IMR-90 (cell line): ENCODE measurements at regions not wholly inside any gene's neighbourhood (a gene's known extent, or its start where the extent isn't known, plus 50 kb on each side); places are given as distances from the start of the nearest gene placed in this dataset.

Experiments
- ATAC-seq: fragments of 200-7000 bp; cut with Tn5 transposase; 2 replicates; pipeline ENCODE4 v1.9.1; 2020; ENCODE audit warnings: low read depth, mild to moderate bottlenecking, moderate library complexity
- BruUV-seq: library from RNA; stranded (reverse); fragments of 400-500 nt; replicated peaks from 2 replicates; lab custom pipeline; 2021; lab: Mats Ljungman, UMichigan
- CTCF ChIA-PET: fragments of 300-600 bp; formaldehyde crosslinking; extraction: SDS; loops from one replicate; lab custom pipeline; 2021; ENCODE audit warnings: antibody characterized with exemption; lab: Yijun Ruan, JAX
- POLR2A ChIA-PET: fragments of 300-600 bp; sonication (Branson Sonifier 250); formaldehyde crosslinking; loops from one replicate; lab custom pipeline; 2022; ENCODE audit warnings: antibody characterized with exemption; ENCODE audit not compliant: unreplicated experiment; lab: Charles Lee
- DNase-seq: peaks from one replicate; pipeline ENCODE4 v3.0.0; 2013
- H2AFZ ChIP-seq: replicated peaks from 2 replicates; pipeline ENCODE3; 2013; ENCODE audit warnings: low read length, mild to moderate bottlenecking; ENCODE audit not compliant: poor library complexity
- H2AK5ac ChIP-seq: 2 replicates; pipeline ENCODE4 v1.6.1; 2013; ENCODE audit warnings: low read depth, low read length, inconsistent platforms
- H2AK9ac ChIP-seq: replicated peaks from 2 replicates; pipeline ENCODE3; 2013; ENCODE audit warnings: mild to moderate bottlenecking, low read depth, low read length, moderate library complexity; ENCODE audit not compliant: poor library complexity
- H2BK120ac ChIP-seq: 2 replicates; pipeline ENCODE4 v1.6.1; 2013; ENCODE audit warnings: low read depth, low read length, inconsistent platforms
- H2BK15ac ChIP-seq: 3 replicates; pipeline ENCODE4 v1.6.1; 2013; ENCODE audit warnings: low read depth, low read length, inconsistent platforms
- H2BK20ac ChIP-seq: 2 replicates; pipeline ENCODE4 v1.6.1; 2013; ENCODE audit warnings: low read depth, mild to moderate bottlenecking, inconsistent platforms, low read length, moderate library complexity
- H2BK5ac ChIP-seq: 2 replicates; pipeline ENCODE4 v1.6.1; 2013; ENCODE audit warnings: mild to moderate bottlenecking, low read depth, low read length, inconsistent platforms; ENCODE audit not compliant: poor library complexity, severe bottlenecking
- H3K14ac ChIP-seq: replicated peaks from 2 replicates; pipeline ENCODE4 v1.6.1; 2013; ENCODE audit warnings: low read depth, low read length, inconsistent platforms
- H3K18ac ChIP-seq: 2 replicates; pipeline ENCODE4 v1.6.1; 2013; ENCODE audit warnings: low read depth, low read length, control low read depth
- H3K23ac ChIP-seq: 2 replicates; pipeline ENCODE4 v1.6.1; 2013; ENCODE audit warnings: low read depth, low read length, inconsistent platforms
- H3K27ac ChIP-seq: 2 replicates; pipeline ENCODE4 v1.5.1; 2013; ENCODE audit warnings: mild to moderate bottlenecking, control low read depth, low read length; ENCODE audit not compliant: insufficient read depth
- H3K27me3 ChIP-seq: 2 replicates; pipeline ENCODE4 v1.6.1; 2013; ENCODE audit warnings: low read length; ENCODE audit not compliant: control insufficient read depth, insufficient read depth
- H3K36me3 ChIP-seq: 2 replicates; pipeline ENCODE4 v1.6.1; 2013; ENCODE audit warnings: low read length, mixed read lengths; ENCODE audit not compliant: control insufficient read depth, insufficient read depth
- H3K4ac ChIP-seq: 2 replicates; pipeline ENCODE4 v1.6.1; 2013; ENCODE audit warnings: low read depth, low read length, inconsistent platforms
- H3K4me1 ChIP-seq: 2 replicates; pipeline ENCODE4 v1.6.1; 2013; ENCODE audit warnings: low read length, mixed read lengths; ENCODE audit not compliant: control insufficient read depth, insufficient read depth
- H3K4me2 ChIP-seq: 2 replicates; pipeline ENCODE4 v1.6.1; 2013; ENCODE audit warnings: low read depth, mild to moderate bottlenecking, control low read depth, low read length, moderate library complexity
- H3K4me3 ChIP-seq: 2 replicates; pipeline ENCODE4 v1.5.1; 2013; ENCODE audit warnings: low read depth, mild to moderate bottlenecking, control low read depth, low read length, moderate library complexity; ENCODE audit not compliant: insufficient read depth
- H3K56ac ChIP-seq: 2 replicates; pipeline ENCODE4 v1.6.1; 2013; ENCODE audit warnings: low read length, inconsistent platforms; ENCODE audit not compliant: insufficient read depth; ENCODE audit errors: extremely low read depth
- H3K79me1 ChIP-seq, 2 experiments: 2 replicates each; pipeline ENCODE4 v1.6.1; 2013; ENCODE audit warnings: low read length in 2 of 2, inconsistent platforms in 1 of 2, low read depth in 1 of 2
- H3K9ac ChIP-seq: 2 replicates; pipeline ENCODE4 v1.6.1; 2013; ENCODE audit warnings: low read depth, low read length, control low read depth
- H3K9me1 ChIP-seq: 2 replicates; pipeline ENCODE4 v1.6.1; 2013; ENCODE audit warnings: low read length, inconsistent platforms; ENCODE audit not compliant: insufficient read depth
- H3K9me3 ChIP-seq: 2 replicates; pipeline ENCODE4 v1.6.1; 2013; ENCODE audit warnings: low read length; ENCODE audit not compliant: control insufficient read depth, insufficient read depth
- H4K20me1 ChIP-seq: 2 replicates; pipeline ENCODE4 v1.6.1; 2013; ENCODE audit warnings: low read length, inconsistent platforms; ENCODE audit not compliant: insufficient read depth
- H4K5ac ChIP-seq: 2 replicates; pipeline ENCODE4 v1.6.1; 2013; ENCODE audit warnings: mild to moderate bottlenecking, low read depth, low read length, control low read depth
- H4K8ac ChIP-seq, 2 experiments: 2 replicates each; pipeline ENCODE4 v1.6.1; 2013; ENCODE audit warnings: low read depth in 2 of 2, low read length in 2 of 2, control low read depth in 1 of 2, inconsistent platforms in 1 of 2
- H4K91ac ChIP-seq: 2 replicates; pipeline ENCODE4 v1.6.1; 2013; ENCODE audit warnings: low read depth, low read length, inconsistent platforms; ENCODE audit not compliant: insufficient read depth
- CHD1 ChIP-seq: IDR thresholded peaks from 2 replicates; pipeline ENCODE4 v1.6.1; 2012; ENCODE audit warnings: low read depth, low read length, improper control_type of control experiment
- ELK1 ChIP-seq: fragments of 150-350 bp; IDR thresholded peaks from 2 replicates; pipeline ENCODE4 v1.6.1; 2016; ENCODE audit warnings: low read depth, mild to moderate bottlenecking, low read length, moderate library complexity, borderline replicate concordance
- FOS ChIP-seq: fragments of 150-350 bp; IDR thresholded peaks from 2 replicates; pipeline ENCODE4 v1.6.1; 2016; ENCODE audit warnings: low read depth, low read length
- MAZ ChIP-seq: IDR thresholded peaks from 2 replicates; pipeline ENCODE4 v1.6.1; 2012; ENCODE audit warnings: low read depth, mild to moderate bottlenecking, low read length, improper control_type of control experiment, moderate library complexity, borderline replicate concordance
- MXI1 ChIP-seq: IDR thresholded peaks from 2 replicates; pipeline ENCODE4 v1.6.1; 2012; ENCODE audit warnings: low read depth, mild to moderate bottlenecking, low read length, moderate library complexity, borderline replicate concordance
- POLR2A ChIP-seq: IDR thresholded peaks from 2 replicates; pipeline ENCODE4 v1.6.1; 2012; ENCODE audit warnings: mild to moderate bottlenecking, low read depth, low read length
- RAD21 ChIP-seq: IDR thresholded peaks from 2 replicates; pipeline ENCODE4 v1.6.1; 2012; ENCODE audit warnings: low read length, improper control_type of control experiment
- RCOR1 ChIP-seq: IDR thresholded peaks from 2 replicates; pipeline ENCODE4 v1.6.1; 2012; ENCODE audit warnings: mild to moderate bottlenecking, low read length, improper control_type of control experiment; ENCODE audit not compliant: insufficient replicate concordance
- USF2 ChIP-seq: fragments of 150-350 bp; IDR thresholded peaks from 2 replicates; pipeline ENCODE4 v1.6.1; 2017; ENCODE audit warnings: mild to moderate bottlenecking, antibody characterized with exemption, low read length, low read depth
- WGBS, 2 experiments: methylation state at CpG; one replicate each; pipeline versions ENCODE4 v1.1.5 to v1.1.7; 2013; ENCODE audit warnings: missing lambda C conversion rate in 2 of 2; ENCODE audit not compliant: insufficient read length in 1 of 2; ENCODE audit errors: extremely low coverage in 2 of 2; 5-methylcytosine and 5-hydroxymethylcytosine counted together
- dilution Hi-C: fragments of 300-500 bp; cut with HindIII; formaldehyde crosslinking; loops from one replicate; pipeline ENCODE4 v1.14.3; 2018; ENCODE audit warnings: low sequenced_read_pairs; ENCODE audit not compliant: unreplicated experiment
- in situ Hi-C: fragments of 300-500 bp; cut with MboI; formaldehyde crosslinking; loops from 3 replicates; pipeline ENCODE4 v1.14.3; 2019; ENCODE audit warnings: low sequenced_read_pairs, inconsistent platforms, mixed read lengths
- intact Hi-C: fragments of 100-400 bp; cut with micrococcal nuclease; formaldehyde crosslinking; loops from 2 replicates; pipeline ENCODE4 v1.10.0; 2022

GRCh38 chr12:69092137-69092536, 147.2 kb upstream of the CPSF6 start:
- Histone ChIP-seq H4K20me1 (no peaks in the 10 kb centered on the region), H2BK120ac (no peak overlapping the region), H3K18ac (no peak overlapping the region), H3K4me3 (no peak overlapping the region), H2AK9ac (no peak overlapping the region), H3K56ac (no peak overlapping the region), H2AK5ac (no peak overlapping the region), H2AFZ (no peak overlapping the region), H2BK20ac (no peak overlapping the region), H3K14ac (no peak overlapping the region), H4K91ac (no peak overlapping the region), H4K5ac (no peak overlapping the region), H3K4me2 (no peak overlapping the region), H2BK5ac (no peak overlapping the region), H4K8ac (no peak overlapping the region), H3K4me1 (no peaks in the 10 kb centered on the region), H3K9me1 (no peaks in the 10 kb centered on the region), H3K79me1 (no peaks in the 10 kb centered on the region), H3K36me3 (no peaks in the 10 kb centered on the region), H3K27ac (no peak overlapping the region), H3K4ac (no peak overlapping the region), H3K9me3 (no peaks in the 10 kb centered on the region), H3K23ac (no peak overlapping the region), H3K9ac (no peak overlapping the region), H3K27me3 (peaks cover 19% of the 10 kb centered on the region), H2BK15ac (no peak overlapping the region)
- BruUV-seq, result no TSS peak
- in situ Hi-C loops (no loop called here), intact Hi-C loops (no loop called here), dilution Hi-C loops (no loop called here)
- ChIA-PET CTCF (interaction anchor here (0.7 kb wide), 1 partner anchor 23 kb away, joined by 3 read pairs; no protein-coding TSS in a partner anchor), POLR2A (no interaction called here)
- WGBS, 2 experiments, result 100% methylated on average over 1 of the region's 4 CpGs; no CpG with 5 or more reads in 1 of the 2 experiments
- no peak for TF ChIP-seq FOS
- TF ChIP-seq POLR2A, result no peak
- TF ChIP-seq USF2, result no peak
- no peak for TF ChIP-seq ELK1
- no peak for TF ChIP-seq RAD21
- TF ChIP-seq MXI1, result no peak
- TF ChIP-seq RCOR1, result no peak
- no peak for TF ChIP-seq CHD1
- no peak for TF ChIP-seq MAZ
- ATAC-seq, result no peak
- DNase-seq, result no peak
